ENCODE measurements at regions not wholly inside any gene's neighbourhood (a gene's known extent, or its start where the extent isn't known, plus 50 kb on each side); places are given as distances from the start of the nearest gene placed in this dataset.

- no peak for DNase-seq
Measured at GRCh38 chr5:108696951-108697715, 50.6 kb upstream of the FER start.

GRCh38 chr5:108696407-108696806, 51.3 kb upstream of the FER start:
- no peak for DNase-seq

- no peak for DNase-seq
Measured at GRCh38 chr5:108688485-108688884, 59.2 kb upstream of the FER start.

GRCh38 chr5:108687595-108688200, 60.0 kb upstream of the FER start:
- DNase-seq = no peak

GRCh38 chr5:108686676-108687075, 61.0 kb upstream of the FER start:
- DNase-seq = no peak

- DNase-seq = peak in 1 of 2 experiments; percentile 7
Measured at GRCh38 chr5:108685448-108686216, 62.1 kb upstream of the FER start.

GRCh38 chr5:108681079-108681921, 66.4 kb upstream of the FER start:
- DNase-seq = peak; percentile 2 to 53

GRCh38 chr5:108678091-108678490, 69.6 kb upstream of the FER start:
- no peak for DNase-seq

GRCh38 chr5:108675736-108676135, 72.0 kb upstream of the FER start:
- no peak for DNase-seq

GRCh38 chr5:108672639-108673038, 75.1 kb upstream of the FER start:
- no peak for DNase-seq

GRCh38 chr5:108670591-108671289, 77.0 kb upstream of the FER start:
- no peak for DNase-seq

- DNase-seq = no peak
Measured at GRCh38 chr5:108669462-108669861, 78.2 kb upstream of the FER start.

GRCh38 chr5:108661590-108662219, 86.0 kb upstream of the FER start:
- DNase-seq = no peak

- DNase-seq = no peak
Measured at GRCh38 chr5:108661024-108661423, 86.7 kb upstream of the FER start.

- no peak for DNase-seq
Measured at GRCh38 chr5:108660291-108660690, 87.4 kb upstream of the FER start.

- no peak for DNase-seq
Measured at GRCh38 chr5:108659531-108659930, 88.2 kb upstream of the FER start.

- no peak for DNase-seq
Measured at GRCh38 chr5:108655750-108656450, 91.8 kb upstream of the FER start.

GRCh38 chr5:108654051-108654450, 93.6 kb upstream of the FER start:
- DNase-seq = no peak

- DNase-seq = no peak
Measured at GRCh38 chr5:108653201-108653600, 94.5 kb upstream of the FER start.

- DNase-seq = no peak
Measured at GRCh38 chr5:108650997-108651396, 96.7 kb upstream of the FER start.

- DNase-seq = no peak
Measured at GRCh38 chr5:108649646-108650045, 98.1 kb upstream of the FER start.

All from NCI-H524 (cell line).